Hematopoietic multipotent progenitor cell treated with erythropoietin and hydrocortisone succinate and interleukin-3 and kit ligand, for 15 days (in vitro differentiated cells): ENCODE measurements at regions not wholly inside any gene's neighbourhood (a gene's known extent, or its start where the extent isn't known, plus 50 kb on each side); places are given as distances from the start of the nearest gene placed in this dataset.

Experiments used
- DNase-seq: peaks from one replicate; pipeline ENCODE4 v3.0.0-alpha.2; 2015; ENCODE audit warnings: low spot score

- DNase-seq, result no peak
Observed at GRCh38 chr4:59086410-59086809, 1976.2 kb upstream of the IGFBP7 start.

DNA sequence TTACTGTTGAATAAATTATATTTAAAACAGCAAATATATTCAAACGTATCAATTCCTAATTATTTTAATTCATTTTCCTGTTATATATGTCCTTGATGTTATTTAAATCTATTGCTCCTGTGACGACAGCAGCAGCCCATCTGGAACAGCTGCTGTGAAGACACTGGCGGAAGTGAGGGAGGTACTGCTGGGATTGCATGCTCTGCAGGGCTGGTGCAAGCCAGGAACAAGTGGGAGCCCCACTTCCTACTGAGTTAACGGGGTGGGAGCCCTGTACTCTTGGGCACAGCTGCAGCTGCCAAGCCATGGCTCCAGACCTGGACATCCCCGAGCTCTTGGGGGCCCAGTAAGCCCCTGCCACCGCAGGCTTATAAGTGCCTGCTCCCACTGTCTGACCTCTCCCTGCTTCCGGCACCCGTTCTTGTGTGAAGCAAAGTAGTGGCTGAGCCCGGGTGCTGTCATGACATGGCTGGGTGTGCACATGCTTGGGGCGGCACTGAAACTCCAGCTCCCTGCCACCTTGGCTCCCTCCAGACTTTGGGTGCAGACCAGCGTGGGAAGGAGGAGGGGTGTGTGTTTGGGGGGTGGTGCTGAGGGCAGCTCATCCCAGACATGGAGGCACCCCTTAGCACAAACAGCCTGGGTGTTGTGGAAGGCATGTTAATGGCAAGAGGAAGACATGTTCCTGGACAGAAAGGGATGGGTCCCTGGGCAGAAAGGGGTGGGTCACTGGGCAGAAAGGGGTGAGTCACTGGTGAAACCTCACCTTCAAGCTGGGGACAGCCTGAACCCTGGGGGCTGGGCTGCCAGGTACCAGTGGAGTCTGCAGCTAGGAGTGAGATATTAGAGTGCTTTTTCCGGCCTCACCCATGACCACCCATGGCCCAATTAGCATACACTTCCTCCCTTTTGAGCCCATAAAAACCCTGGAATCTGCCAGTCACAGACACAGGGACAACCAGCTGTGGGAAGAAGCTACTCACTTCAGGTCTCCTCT is 1981.3 kb upstream of the IGFBP7 start:
- no peak for DNase-seq

GRCh38 chr4:59094505-59094904 is 1984.3 kb upstream of the IGFBP7 start:
- no peak for DNase-seq

GRCh38 chr4:59102311-59102710 is 1992.1 kb upstream of the IGFBP7 start:
- no peak for DNase-seq

- DNase-seq, result no peak
Observed at GRCh38 chr4:59120287-59120814, 2010.2 kb upstream of the IGFBP7 start.

GRCh38 chr4:59122626-59123025 is 2012.4 kb upstream of the IGFBP7 start:
- no peak for DNase-seq

DNA sequence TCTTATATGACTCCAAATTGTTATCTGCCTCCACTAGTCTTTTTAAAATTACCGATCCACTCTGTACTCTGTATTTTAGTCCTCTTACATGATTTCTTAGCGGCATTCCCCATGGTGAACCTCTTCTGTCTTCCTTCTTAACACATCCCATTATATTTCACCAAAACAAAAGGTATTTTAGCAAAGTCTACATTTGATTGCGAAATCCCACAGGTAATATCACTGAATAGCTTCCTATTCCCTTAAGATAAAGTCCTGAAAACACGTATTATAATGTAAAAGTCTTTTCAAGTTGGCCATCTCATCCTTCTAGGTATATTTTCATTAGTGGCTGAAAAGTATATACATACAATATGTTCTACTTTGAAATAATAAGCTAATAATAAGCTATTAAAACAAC is 2016.0 kb upstream of the IGFBP7 start:
- DNase-seq, result no peak

DNA sequence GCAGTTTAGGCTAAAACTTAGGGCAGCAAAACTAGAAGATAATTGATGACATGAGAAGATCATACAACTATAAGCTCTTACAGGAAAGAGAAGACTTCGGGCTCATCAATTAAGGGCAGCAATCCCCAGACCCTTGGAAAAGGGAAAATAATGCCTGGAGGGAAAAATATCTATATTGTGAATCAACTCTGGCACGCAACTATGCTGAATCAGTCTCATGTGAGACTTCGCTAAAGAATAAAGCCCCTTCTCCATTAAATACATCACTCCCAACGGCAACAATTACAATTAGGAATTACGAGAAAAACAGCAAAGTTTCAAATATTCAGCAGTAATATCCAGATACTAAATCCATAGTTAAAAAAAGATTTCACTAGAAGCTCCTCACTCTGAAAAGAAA is 2016.8 kb upstream of the IGFBP7 start:
- no peak for DNase-seq

GRCh38 chr4:59127743-59128142 is 2017.6 kb upstream of the IGFBP7 start:
- DNase-seq, result no peak

DNA sequence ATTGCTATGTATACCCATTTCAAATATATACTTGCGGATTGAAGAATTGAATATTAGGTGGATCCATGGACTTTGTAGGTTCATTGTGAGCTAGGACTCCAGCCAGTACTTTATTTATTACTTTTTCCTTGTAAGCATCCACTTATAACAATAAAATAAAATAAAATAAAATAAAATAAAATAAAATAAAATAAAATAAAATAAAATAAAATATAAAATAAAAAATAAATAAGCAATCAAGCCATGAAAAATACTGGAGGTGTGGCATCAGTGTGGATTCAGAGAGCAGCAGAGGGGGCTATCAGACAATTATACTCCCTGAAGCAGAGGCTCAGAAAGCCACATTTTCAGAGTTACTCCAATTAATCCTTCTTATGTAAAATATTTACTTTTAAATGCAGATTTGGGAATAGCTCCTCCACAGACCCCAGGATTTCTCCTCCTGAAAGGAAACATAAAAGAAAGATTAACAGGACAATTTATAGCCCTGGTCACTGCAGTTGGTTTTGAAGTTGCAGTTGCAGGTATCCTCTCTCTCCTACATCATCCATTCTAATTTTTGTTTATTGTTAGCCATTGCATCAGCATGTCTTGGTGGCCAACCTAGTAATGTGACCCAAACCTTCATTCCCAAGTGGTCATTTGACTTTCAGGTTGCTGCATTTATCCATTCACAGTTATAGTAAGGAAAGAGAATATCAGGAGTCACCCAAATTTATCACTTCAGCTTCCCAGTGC is 2025.2 kb upstream of the IGFBP7 start:
- no peak for DNase-seq

- DNase-seq, result no peak
Observed at GRCh38 chr4:59161249-59161648, 2038.9 kb upstream of the ADGRL3 start.

DNA sequence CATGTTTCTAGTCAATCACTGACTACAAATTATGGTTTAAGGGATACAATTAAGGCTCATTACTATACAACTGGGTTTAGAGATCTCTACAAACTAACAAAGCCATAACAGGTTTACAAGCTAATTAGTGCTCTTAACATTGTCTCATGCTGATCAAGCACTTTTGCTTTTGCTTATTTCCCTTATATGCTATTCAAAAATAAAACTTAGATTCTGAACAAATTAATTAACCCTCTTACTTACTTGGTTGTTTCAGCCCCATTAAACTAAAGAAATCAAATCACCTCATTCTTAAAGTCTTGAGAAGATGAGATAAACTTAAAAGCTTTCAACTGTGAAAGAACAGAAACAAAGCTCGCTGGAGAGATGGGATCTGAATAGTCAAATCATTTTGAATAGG is 2024.5 kb upstream of the ADGRL3 start:
- no peak for DNase-seq

DNA sequence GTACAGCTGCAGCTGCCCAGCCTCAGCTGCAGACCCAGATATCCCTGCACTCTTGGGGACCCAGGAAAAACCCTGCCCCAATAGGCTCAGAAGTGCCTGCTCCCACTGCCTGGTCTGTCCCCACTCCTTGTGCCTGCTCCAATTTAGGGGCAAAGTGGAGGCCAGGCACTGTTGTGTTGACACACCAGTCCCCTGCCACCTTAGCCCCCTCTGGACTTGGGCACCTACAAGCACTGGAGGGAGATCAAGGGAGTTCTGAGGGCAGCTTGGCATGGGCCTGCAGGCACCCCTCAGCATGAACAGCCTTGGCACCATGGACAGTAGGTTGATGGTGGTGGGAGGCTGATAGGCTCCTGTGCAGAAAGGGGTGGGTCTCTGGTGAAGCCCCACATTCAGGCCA is 2020.8 kb upstream of the ADGRL3 start:
- no peak for DNase-seq

DNA sequence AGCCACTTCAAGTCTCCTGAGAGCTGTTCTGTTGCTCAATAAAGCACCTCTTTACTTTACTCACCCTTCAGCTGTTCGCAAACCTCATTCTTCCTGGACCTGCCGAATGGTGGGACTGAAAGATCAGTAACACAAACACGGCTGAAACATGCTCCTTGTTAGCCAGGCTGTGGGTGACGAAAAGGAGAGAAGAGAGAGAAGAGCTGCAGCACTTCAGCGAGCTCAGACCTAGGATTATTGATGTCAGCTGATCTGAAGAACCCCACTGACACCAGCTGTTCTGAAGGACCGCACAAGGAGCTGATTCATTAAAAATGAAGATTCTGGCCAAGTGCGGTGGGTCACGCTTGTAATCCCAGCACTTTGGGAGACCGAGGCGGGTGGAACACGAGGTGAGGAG is 2020.0 kb upstream of the ADGRL3 start:
- no peak for DNase-seq

DNA sequence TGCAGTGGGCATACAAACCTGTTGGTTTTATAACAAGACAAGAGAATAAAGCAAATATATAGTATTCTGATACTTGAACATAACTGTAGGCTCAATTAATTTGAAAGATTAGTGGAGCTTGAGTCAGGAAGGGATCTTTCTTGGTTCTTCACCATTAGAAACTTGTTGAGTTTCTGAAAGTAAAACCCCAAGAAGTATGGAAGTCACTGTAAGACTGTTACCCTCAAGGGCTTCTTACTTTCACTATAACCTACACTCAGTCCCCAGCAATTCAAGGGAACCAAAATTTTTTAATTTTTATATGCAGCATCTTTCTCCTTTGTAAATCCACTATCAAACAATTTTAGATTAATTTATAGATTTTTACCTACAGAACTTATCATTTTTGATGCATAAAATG is 2019.2 kb upstream of the ADGRL3 start:
- DNase-seq, result no peak

DNA sequence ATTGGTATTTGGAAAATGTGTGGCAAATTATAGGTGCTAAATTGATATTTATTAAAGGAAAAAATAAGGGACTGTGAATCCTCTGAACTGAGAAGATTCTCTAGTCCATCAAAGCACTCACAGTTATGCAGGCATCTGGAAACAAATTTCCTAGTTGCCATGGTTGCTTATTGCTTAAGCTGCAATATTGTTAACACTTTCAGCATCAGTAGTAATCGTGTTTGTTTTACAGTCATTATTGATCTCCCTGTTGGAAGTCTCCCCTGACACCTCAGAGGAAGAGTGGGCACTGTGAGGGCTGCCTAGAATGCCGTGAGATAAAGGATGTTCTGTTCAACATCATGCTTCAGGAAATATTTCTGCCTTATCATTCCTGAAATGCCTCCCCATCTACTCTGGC is 2004.3 kb upstream of the ADGRL3 start:
- no peak for DNase-seq

DNA sequence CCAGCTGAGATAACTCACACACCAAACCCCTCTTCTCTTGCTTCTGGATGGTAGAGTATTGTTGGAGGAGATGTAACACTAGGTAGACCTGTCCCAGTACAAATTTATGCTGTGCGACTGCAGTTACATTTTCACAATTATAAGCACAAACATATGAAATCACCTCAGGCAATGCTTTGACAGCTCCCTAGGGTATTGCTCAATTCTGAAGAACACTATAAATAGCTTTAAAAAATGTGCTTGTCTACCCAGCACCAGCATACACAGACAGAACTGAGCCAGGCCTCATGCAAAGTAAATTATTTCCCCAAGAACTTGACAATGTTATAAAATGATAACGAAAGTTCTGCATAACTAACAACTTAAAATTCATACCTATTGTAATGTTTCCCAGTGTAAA is 1999.1 kb upstream of the ADGRL3 start:
- no peak for DNase-seq

DNA sequence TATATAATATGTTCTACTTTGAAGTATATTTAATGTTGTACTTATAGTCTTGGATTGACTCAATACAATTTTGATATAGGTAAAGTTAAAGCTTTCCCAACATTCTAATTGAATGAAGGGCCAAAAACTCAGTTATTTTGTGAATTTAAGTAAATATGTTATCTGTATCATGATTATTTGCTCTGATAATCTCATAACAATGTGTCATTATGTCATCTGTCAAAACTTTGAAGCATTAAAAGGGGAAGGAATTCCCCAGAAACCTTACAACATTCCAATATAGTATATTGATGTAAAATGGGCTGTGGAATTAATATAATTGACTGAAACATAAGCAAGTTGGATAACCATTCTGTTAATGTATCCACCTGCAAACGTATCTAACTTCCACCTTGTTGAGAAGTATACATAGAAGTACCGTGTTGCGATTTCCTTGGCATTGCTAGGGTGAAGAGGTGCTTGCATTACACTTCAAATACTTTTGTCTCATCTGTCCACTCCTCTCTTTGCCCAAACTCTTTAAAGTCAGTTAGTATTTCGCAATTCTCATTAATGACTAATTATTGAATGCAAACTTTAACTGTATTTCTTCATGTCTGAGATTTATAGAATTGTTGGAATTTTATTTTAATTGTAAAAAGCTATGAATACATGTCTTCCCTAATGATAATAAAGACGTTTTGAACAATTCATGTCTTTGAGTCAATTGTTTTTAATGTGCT is 1982.1 kb upstream of the ADGRL3 start:
- no peak for DNase-seq

DNA sequence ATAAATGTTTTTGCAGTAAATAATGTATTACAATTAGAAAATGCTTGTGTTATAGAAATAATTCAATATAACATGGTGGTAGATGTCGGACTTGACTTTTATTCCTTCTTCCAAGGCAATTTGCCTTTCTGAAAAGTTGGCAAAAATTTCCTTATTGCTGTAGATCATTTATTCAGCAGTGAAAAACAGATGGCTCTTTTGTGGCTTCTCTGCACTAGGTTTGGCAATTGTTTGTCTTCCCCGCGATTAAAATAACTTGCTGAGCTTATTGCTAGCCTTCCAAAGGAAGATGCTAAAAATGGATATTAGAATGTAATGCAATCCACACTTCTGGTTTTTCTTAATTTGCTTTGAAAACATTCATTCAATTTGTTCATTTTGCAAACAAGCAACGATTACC is 1977.9 kb upstream of the ADGRL3 start:
- no peak for DNase-seq

DNA sequence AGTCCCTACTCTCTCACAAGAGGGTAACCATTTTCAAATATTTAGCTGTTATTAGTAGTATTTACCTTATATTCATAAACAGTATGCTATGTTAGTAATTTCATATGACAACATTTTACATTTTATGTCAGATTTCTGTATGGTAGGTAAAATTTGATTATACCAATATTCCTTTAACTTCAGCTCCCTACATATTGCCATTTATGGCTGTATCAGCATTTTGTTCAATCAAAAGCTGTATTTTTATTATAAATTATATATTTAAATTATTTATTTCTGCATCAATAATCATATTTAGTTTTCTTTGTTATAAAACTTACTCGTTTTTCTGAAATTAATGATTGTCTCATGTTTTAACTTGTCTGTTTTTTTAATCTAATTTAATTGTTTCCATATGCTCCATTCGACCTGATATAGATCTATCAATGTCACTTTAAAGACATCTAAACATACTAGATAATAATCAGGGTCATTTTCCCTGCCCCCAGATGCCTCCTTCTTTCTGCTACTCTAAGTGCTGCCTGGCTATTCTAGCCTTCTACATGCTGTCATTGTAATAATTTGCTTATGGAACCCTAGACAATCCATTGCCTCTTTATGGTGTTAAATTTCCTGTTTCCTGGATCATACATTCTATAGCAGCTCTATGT is 1976.7 kb upstream of the ADGRL3 start:
- DNase-seq, result no peak

- no peak for DNase-seq
Observed at GRCh38 chr4:59238212-59238611, 1961.9 kb upstream of the ADGRL3 start.

DNA sequence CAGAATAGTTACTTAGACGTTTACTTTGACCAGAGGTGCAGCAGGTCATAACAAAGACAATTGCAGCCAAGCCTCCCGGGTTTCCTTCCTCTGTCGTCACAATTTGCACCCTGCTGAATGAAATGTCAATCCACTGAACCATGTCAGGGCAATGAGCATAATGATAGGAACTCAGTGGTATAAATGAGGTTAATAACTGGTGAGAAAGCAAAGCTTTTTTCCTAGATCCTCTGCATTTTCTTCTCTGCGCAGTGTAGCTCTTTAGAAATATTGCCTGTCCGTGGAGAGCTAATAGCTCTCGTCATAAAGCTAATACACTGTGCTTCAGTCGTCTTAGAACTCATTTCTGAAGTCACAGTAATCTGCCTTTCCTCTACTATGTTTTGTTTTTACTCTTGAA is 1960.1 kb upstream of the ADGRL3 start:
- DNase-seq, result no peak
